Fibroblast of mammary gland (primary cell): ENCODE measurements at regions not wholly inside any gene's neighbourhood (a gene's known extent, or its start where the extent isn't known, plus 50 kb on each side); places are given as distances from the start of the nearest gene placed in this dataset.

Experiments
- DNase-seq: peaks from one replicate; pipeline ENCODE4 v3.0.0-alpha.2; 2010; ENCODE audit warnings: low read depth
- H3K4me3 ChIP-seq: 2 replicates; pipeline ENCODE4 v1.5.1; 2011; ENCODE audit warnings: low read depth, mild to moderate bottlenecking, low read length, moderate library complexity; ENCODE audit not compliant: control insufficient read depth
- CTCF ChIP-seq: conservative IDR thresholded peaks from 2 replicates; pipeline ENCODE4 v1.5.1; 2011; ENCODE audit warnings: low read depth, low read length, inconsistent platforms; ENCODE audit not compliant: control insufficient read depth, insufficient read depth

- H3K4me3 ChIP-seq = no peak overlapping the region
- peak; percentile 14 for DNase-seq
- TF ChIP-seq CTCF = no peak
Observed at GRCh38 chr1:25098717-25099116, 133.6 kb downstream of the SYF2 start.

DNA sequence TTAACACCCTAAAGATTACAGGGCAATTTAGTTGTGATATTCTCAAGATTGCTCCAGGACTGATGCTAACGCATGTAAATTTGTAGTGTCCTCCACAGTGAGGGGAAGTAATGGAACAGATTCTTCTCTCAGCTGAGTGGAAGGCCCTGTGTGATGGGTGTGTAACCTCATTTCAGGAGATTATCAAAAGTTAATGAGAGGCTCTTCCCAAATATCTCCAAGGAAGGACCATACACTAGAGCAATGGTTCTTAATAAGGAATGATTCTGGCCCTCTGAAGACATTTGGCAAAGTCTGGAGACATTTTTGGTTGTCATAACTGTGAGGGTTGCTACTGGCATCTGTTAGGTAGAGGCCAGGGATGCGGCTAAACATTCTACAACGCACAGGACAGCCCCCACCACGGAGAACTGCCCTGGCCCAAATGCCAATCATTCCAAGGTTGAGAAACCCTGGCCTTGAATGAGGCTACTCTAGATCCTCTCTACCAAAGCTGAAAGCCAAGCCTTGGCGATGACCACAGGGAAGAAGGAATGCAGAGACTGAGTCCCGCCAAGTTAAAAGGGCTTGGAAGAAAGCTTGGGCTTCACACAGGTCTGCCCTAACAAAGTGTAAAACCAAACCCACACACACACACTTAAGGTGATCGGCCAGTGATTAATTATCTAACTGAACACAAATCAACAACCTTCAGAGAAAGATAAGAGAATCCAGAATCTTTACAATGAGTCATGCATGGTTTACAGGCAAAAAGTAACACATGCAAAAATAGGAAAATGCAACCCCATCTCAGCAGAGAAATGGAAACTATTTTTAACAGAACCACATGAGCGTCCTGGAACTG lies 135.8 kb downstream of the SYF2 start:
- no peak for DNase-seq
- no peak overlapping the region for H3K4me3 ChIP-seq
- TF ChIP-seq CTCF = no peak

DNA sequence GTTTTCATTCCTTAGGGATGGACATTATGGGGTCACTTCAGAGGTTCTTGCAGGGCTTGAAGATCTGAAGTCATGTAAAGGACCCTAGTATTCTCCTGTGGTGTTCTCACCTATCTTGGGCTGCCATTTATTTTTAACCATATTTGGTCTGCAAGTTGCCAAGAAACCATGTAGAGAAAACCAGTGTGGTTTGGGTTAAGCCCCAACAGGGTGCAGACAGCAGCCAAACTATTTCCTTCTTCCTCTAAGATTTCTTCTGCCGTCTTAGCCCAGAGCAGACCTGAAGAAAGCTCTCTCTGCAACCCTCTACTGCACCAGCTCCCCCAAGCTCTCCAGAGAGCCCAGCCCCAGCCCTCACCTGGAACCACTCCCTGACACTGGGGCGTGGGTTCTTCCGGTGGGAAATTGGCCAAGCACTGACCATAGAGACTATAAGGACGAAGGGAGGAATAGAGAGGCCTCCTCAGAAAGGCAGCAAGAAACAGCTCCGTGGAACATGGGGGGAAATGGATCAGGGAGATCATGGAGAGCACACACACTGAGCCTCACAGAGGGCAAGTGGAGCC lies 136.6 kb downstream of the SYF2 start:
- DNase-seq = no peak
- no peak for TF ChIP-seq CTCF
- no peak overlapping the region for H3K4me3 ChIP-seq

GRCh38 chr1:25094995-25095394 lies 137.3 kb downstream of the SYF2 start:
- no peak for TF ChIP-seq CTCF
- no peak overlapping the region for H3K4me3 ChIP-seq
- no peak for DNase-seq

DNA sequence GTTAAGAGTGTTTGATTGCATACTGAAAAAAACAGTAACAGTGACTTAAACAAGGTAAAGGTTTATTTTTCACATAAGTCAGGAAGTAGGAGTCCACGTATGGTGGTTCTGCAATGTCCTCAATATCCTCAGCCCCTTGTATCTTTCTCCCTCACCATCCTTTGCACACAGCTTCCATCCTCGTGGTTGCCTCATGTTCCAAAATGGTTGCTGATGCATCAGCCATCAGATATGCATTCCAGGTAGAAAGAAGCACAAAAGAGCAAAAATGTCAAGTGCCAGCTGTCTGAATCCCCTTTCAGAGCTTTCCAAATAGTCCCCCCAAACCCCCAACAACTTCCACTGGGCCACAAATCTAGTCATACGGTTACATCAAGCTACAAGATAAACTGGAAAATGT lies 138.1 kb downstream of the SYF2 start:
- DNase-seq = no peak
- TF ChIP-seq CTCF = no peak
- H3K4me3 ChIP-seq = no peak overlapping the region

GRCh38 chr1:25091658-25092057 lies 140.6 kb downstream of the SYF2 start:
- H3K4me3 ChIP-seq = no peak overlapping the region
- DNase-seq = no peak
- no peak for TF ChIP-seq CTCF
